Loucy (cell line): ENCODE measurements at regions not wholly inside any gene's neighbourhood (a gene's known extent, or its start where the extent isn't known, plus 50 kb on each side); places are given as distances from the start of the nearest gene placed in this dataset.

Source experiments
- EZH2phosphoT487 ChIP-seq: fragments of 200-600 bp; IDR thresholded peaks from 2 replicates; pipeline ENCODE4 v1.6.1; 2018; ENCODE audit warnings: antibody characterized with exemption, mild to moderate bottlenecking, moderate library complexity, borderline replicate concordance
- TF ChIP-seq, protein P1 (sequence below): fragments of 200-600 bp; sonication (generic); conservative IDR thresholded peaks from 2 replicates; pipeline ENCODE4 v1.5.1; 2014; ENCODE audit warnings: mild to moderate bottlenecking, antibody characterized with exemption, low read length

DNA sequence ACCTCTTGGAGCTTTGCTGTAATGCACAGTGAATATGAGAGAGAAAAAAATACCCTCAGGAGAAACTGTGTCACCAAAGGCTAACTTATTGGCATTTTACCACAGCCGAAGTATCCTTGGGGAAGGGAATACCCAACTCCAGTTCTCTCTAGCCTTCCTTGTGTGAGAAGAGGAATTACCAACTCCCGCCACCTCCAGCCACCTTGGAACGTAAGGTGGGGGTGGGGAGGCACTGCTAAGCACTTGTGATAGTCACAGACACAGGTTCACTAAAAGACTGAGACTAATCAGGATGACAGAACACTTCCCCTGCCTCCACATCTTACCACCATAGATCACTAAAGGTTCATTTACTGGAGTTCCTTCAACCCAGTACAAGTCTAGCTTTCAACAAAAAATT lies 102.0 kb upstream of the ADAMTS19 start:
- TF ChIP-seq, protein P1, sequence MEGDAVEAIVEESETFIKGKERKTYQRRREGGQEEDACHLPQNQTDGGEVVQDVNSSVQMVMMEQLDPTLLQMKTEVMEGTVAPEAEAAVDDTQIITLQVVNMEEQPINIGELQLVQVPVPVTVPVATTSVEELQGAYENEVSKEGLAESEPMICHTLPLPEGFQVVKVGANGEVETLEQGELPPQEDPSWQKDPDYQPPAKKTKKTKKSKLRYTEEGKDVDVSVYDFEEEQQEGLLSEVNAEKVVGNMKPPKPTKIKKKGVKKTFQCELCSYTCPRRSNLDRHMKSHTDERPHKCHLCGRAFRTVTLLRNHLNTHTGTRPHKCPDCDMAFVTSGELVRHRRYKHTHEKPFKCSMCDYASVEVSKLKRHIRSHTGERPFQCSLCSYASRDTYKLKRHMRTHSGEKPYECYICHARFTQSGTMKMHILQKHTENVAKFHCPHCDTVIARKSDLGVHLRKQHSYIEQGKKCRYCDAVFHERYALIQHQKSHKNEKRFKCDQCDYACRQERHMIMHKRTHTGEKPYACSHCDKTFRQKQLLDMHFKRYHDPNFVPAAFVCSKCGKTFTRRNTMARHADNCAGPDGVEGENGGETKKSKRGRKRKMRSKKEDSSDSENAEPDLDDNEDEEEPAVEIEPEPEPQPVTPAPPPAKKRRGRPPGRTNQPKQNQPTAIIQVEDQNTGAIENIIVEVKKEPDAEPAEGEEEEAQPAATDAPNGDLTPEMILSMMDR, result no peak
- TF ChIP-seq EZH2phosphoT487, result no peak
